OCI-LY1 (cell line): ENCODE measurements at regions not wholly inside any gene's neighbourhood (a gene's known extent, or its start where the extent isn't known, plus 50 kb on each side); places are given as distances from the start of the nearest gene placed in this dataset.

Source experiments
- H2AFZ ChIP-seq: fragments of 200-600 bp; sonication (generic), shearing (Covaris generic); 2 replicates; pipeline ENCODE4 v1.6.0; 2014; ENCODE audit warnings: antibody characterized with exemption, mild to moderate bottlenecking, low read length
- H3F3A ChIP-seq: fragments of 200-600 bp; sonication (generic), shearing (Covaris generic); 2 replicates; pipeline ENCODE4 v1.6.0; 2014; ENCODE audit warnings: mild to moderate bottlenecking, antibody characterized with exemption, low read length, moderate library complexity; ENCODE audit not compliant: insufficient read depth
- H3K27ac ChIP-seq: fragments of 200-600 bp; sonication (generic); 2 replicates; pipeline ENCODE4 v1.5.1; 2014; ENCODE audit warnings: low read length, mixed run types, mild to moderate bottlenecking, low read depth; ENCODE audit not compliant: poor library complexity, severe bottlenecking
- H3K27me3 ChIP-seq: fragments of 200-600 bp; sonication (generic); 2 replicates; pipeline ENCODE4 v1.6.0; 2014; ENCODE audit warnings: antibody characterized with exemption, mild to moderate bottlenecking, low read length, moderate library complexity; ENCODE audit not compliant: insufficient read depth
- H3K36me3 ChIP-seq: fragments of 200-600 bp; sonication (generic); 2 replicates; pipeline ENCODE4 v1.6.1; 2014; ENCODE audit warnings: mild to moderate bottlenecking, antibody characterized with exemption, low read length, moderate library complexity, mixed read lengths; ENCODE audit not compliant: insufficient read depth
- H3K4me1 ChIP-seq: fragments of 200-600 bp; sonication (generic); 2 replicates; pipeline ENCODE4 v1.5.1; 2014; ENCODE audit warnings: mild to moderate bottlenecking, low read length, moderate library complexity; ENCODE audit not compliant: insufficient read depth, severe bottlenecking
- H3K4me2 ChIP-seq: fragments of 200-600 bp; sonication (generic), shearing (Covaris generic); 2 replicates; pipeline ENCODE4 v1.6.1; 2014; ENCODE audit warnings: low read length
- H3K4me3 ChIP-seq: fragments of 200-600 bp; sonication (generic); 2 replicates; pipeline ENCODE4 v1.5.1; 2014; ENCODE audit warnings: low read length, low read depth, mild to moderate bottlenecking, mixed read lengths; ENCODE audit not compliant: poor library complexity, severe bottlenecking
- H3K79me2 ChIP-seq: fragments of 200-600 bp; shearing (Covaris generic); 2 replicates; pipeline ENCODE4 v1.6.1; 2016; ENCODE audit warnings: mixed run types, low read length, mixed read lengths; ENCODE audit not compliant: insufficient read depth
- H3K9ac ChIP-seq: fragments of 200-600 bp; sonication (generic), shearing (Covaris generic); 2 replicates; pipeline ENCODE4 v1.6.1; 2014; ENCODE audit warnings: mild to moderate bottlenecking, low read length, mixed read lengths
- H3K9me2 ChIP-seq: fragments of 200-600 bp; sonication (generic), shearing (Covaris generic); 2 replicates; pipeline ENCODE4 v1.6.1; 2014; ENCODE audit warnings: low read depth, mild to moderate bottlenecking, low read length, mixed read lengths
- H3K9me3 ChIP-seq: fragments of 200-600 bp; shearing (Covaris generic); 2 replicates; pipeline ENCODE4 v1.6.1; 2014; ENCODE audit warnings: low read length, mixed read lengths
- H4K20me1 ChIP-seq: fragments of 200-600 bp; sonication (generic), shearing (Covaris generic); 2 replicates; pipeline ENCODE4 v1.6.0; 2016; ENCODE audit warnings: mild to moderate bottlenecking, low read length; ENCODE audit not compliant: insufficient read depth
- EZH2 ChIP-seq: fragments of 200-600 bp; sonication (generic), shearing (Covaris generic); IDR thresholded peaks from 2 replicates; pipeline ENCODE4 v1.8.0; 2017; ENCODE audit warnings: borderline replicate concordance, mixed run types, mild to moderate bottlenecking, antibody characterized with exemption, low read length, moderate library complexity, mixed read lengths
- TF ChIP-seq, protein P1 (sequence below): fragments of 200-600 bp; sonication (generic), shearing (Covaris generic); IDR thresholded peaks from 2 replicates; pipeline ENCODE4 v1.5.1; 2017; ENCODE audit warnings: mild to moderate bottlenecking, antibody characterized with exemption, low read length, moderate library complexity, mixed read lengths

DNA sequence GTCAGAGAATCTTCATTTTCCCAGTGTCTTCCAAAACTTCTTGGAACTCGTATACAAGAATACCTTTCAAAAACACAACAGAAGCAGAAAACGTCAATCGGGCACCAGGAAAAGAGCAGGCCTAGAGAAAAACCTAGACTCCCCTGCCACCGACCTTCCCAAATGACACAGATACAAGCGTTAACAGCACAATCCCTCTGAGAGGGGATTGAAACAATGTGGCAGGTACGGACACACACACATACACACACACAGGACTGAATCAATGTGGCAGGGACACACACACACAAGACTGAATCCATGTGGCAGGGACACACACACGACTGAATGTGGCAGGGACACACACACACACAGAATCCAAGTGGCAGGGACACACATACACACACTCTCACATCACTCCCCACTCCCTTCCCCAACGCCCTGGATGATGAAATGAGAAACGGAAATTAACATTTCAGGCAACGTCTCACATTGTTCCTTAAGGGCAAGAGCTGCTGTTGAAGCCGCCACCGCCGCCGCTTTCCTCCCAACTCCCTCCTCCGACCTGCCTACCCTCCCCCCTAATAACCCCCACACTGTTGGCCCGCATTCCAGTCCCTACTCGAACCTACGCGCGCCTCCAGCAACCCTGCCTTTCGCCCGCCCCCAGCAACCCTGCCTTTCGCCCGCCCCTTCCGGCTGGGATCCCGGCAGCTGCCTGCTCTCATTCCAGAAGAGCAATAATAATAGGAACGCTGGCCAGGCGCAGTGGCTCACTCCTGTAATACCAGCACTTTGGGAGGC lies 302.1 kb upstream of the HSFY2 start:
- no peaks in the 10 kb centered on the region for H3K4me1 ChIP-seq
- no peaks in the 10 kb centered on the region for H3K36me3 ChIP-seq
- no peak overlapping the region for H3K9ac ChIP-seq
- no peaks in the 10 kb centered on the region for H3K9me3 ChIP-seq
- TF ChIP-seq EZH2: no peak
- TF ChIP-seq, protein P1, sequence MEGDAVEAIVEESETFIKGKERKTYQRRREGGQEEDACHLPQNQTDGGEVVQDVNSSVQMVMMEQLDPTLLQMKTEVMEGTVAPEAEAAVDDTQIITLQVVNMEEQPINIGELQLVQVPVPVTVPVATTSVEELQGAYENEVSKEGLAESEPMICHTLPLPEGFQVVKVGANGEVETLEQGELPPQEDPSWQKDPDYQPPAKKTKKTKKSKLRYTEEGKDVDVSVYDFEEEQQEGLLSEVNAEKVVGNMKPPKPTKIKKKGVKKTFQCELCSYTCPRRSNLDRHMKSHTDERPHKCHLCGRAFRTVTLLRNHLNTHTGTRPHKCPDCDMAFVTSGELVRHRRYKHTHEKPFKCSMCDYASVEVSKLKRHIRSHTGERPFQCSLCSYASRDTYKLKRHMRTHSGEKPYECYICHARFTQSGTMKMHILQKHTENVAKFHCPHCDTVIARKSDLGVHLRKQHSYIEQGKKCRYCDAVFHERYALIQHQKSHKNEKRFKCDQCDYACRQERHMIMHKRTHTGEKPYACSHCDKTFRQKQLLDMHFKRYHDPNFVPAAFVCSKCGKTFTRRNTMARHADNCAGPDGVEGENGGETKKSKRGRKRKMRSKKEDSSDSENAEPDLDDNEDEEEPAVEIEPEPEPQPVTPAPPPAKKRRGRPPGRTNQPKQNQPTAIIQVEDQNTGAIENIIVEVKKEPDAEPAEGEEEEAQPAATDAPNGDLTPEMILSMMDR: no peak
- H3F3A ChIP-seq: no peaks in the 10 kb centered on the region
- H4K20me1 ChIP-seq: no peaks in the 10 kb centered on the region
- no peak overlapping the region for H3K4me3 ChIP-seq
- no peak overlapping the region for H2AFZ ChIP-seq
- H3K27me3 ChIP-seq: no peaks in the 10 kb centered on the region
- H3K4me2 ChIP-seq: no peak overlapping the region
- H3K9me2 ChIP-seq: no peaks in the 10 kb centered on the region
- H3K27ac ChIP-seq: no peak overlapping the region
- no peaks in the 10 kb centered on the region for H3K79me2 ChIP-seq

GRCh38 chrY:19067435-19067834 lies 293.9 kb upstream of the HSFY2 start:
- no peak overlapping the region for H3K9ac ChIP-seq
- H3K4me1 ChIP-seq: no peaks in the 10 kb centered on the region
- no peaks in the 10 kb centered on the region for H3K36me3 ChIP-seq
- no peak for TF ChIP-seq EZH2
- TF ChIP-seq, protein P1: no peak
- H3K4me3 ChIP-seq: no peak overlapping the region
- H3K4me2 ChIP-seq: no peak overlapping the region
- H3K27ac ChIP-seq: no peak overlapping the region
- no peaks in the 10 kb centered on the region for H3K27me3 ChIP-seq
- no peak overlapping the region for H2AFZ ChIP-seq
- H3K9me3 ChIP-seq: no peaks in the 10 kb centered on the region
- no peaks in the 10 kb centered on the region for H3F3A ChIP-seq
- no peaks in the 10 kb centered on the region for H3K79me2 ChIP-seq
- H4K20me1 ChIP-seq: no peaks in the 10 kb centered on the region
- no peaks in the 10 kb centered on the region for H3K9me2 ChIP-seq

DNA sequence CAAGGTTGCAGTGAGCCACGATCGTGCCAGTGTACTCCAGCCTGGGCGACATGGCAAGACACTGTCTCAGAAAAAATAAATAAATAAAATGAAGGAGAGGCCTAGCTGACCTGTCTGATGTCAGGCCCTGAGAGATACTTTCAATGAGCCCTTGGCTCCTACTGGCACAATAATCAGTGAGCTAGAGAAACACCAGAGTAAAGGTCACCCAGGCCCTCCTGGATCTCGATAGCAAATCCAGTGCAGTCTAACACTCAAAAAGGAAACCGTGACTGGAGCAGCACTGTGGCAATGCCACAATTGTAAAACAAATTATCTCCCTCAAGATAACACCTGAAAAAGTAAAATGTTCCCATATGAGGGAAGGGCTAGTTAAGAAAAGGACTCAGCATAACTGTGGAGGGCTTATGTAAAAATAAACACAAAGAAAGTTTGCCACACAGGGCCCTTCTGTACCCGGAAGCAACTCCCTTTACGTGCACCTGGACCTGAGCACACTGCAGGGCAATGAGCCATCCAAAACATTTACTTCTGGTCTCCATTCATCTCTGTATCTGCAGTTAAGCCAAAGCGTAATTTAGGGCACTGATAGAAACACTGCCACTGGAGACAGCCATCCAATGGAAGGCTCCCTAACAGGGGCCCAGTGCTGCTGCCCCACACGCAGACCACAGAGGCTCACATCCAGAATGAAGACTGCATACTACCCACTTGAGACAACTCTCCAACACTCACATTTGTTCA lies 293.1 kb upstream of the HSFY2 start:
- Histone ChIP-seq H3K36me3 (no peaks in the 10 kb centered on the region), H3K9me2 (no peaks in the 10 kb centered on the region), H2AFZ (no peak overlapping the region), H4K20me1 (no peaks in the 10 kb centered on the region), H3K27me3 (no peaks in the 10 kb centered on the region), H3K4me1 (no peaks in the 10 kb centered on the region), H3K79me2 (no peaks in the 10 kb centered on the region), H3F3A (no peaks in the 10 kb centered on the region), H3K9ac (no peak overlapping the region), H3K9me3 (no peaks in the 10 kb centered on the region), H3K4me3 (no peak overlapping the region), H3K4me2 (no peak overlapping the region), H3K27ac (no peak overlapping the region)
- TF ChIP-seq EZH2: no peak
- TF ChIP-seq, protein P1: no peak
